MCF 10A (cell line): ENCODE measurements at regions not wholly inside any gene's neighbourhood (a gene's known extent, or its start where the extent isn't known, plus 50 kb on each side); places are given as distances from the start of the nearest gene placed in this dataset.

Experiments
- BruUV-seq: library from RNA; stranded (reverse); fragments of 400-500 nt; replicated peaks from 2 replicates; lab custom pipeline; 2021; lab: Mats Ljungman, UMichigan
- CTCF ChIA-PET: fragments of 300-600 bp; sonication (Branson Sonifier 250); formaldehyde crosslinking; extraction: SDS; loops from one replicate; lab custom pipeline; 2021; ENCODE audit warnings: antibody characterized with exemption, inconsistent platforms; lab: Yijun Ruan, JAX
- POLR2A ChIA-PET: fragments of 300-600, 350-650 bp; sonication (Branson Sonifier 250); formaldehyde crosslinking; extraction: SDS; loops from one replicate; lab custom pipeline; 2020; ENCODE audit warnings: antibody characterized with exemption, inconsistent platforms; lab: Yijun Ruan, JAX
- DNase-seq: peaks from one replicate; pipeline ENCODE4 v3.0.0-alpha.2; 2018; ENCODE audit not compliant: unreplicated experiment
- H3K27ac Mint-ChIP-seq: one replicate; pipeline ENCODE4 v1.8.0; 2022; ENCODE audit warnings: mild to moderate bottlenecking, low read depth, mixed read lengths; ENCODE audit not compliant: unreplicated experiment
- H3K27me3 Mint-ChIP-seq: one replicate; pipeline ENCODE4 v1.8.0; 2022; ENCODE audit warnings: mixed read lengths; ENCODE audit not compliant: insufficient read depth, unreplicated experiment
- H3K36me3 Mint-ChIP-seq: one replicate; pipeline ENCODE4 v1.8.0; 2022; ENCODE audit warnings: mild to moderate bottlenecking, moderate library complexity, mixed read lengths; ENCODE audit not compliant: insufficient read depth, unreplicated experiment
- H3K4me1 Mint-ChIP-seq: one replicate; pipeline ENCODE4 v1.8.0; 2022; ENCODE audit warnings: mixed read lengths; ENCODE audit not compliant: insufficient read depth, unreplicated experiment
- H3K4me3 Mint-ChIP-seq: one replicate; pipeline ENCODE4 v1.8.0; 2022; ENCODE audit warnings: mild to moderate bottlenecking, moderate library complexity, mixed read lengths; ENCODE audit not compliant: unreplicated experiment
- H3K9me3 Mint-ChIP-seq: one replicate; pipeline ENCODE4 v1.8.0; 2022; ENCODE audit warnings: mixed read lengths; ENCODE audit not compliant: unreplicated experiment
- CTCF ChIP-seq: fragments of 200-600 bp; IDR thresholded peaks from one replicate; pipeline ENCODE4 v1.8.0; 2022; ENCODE audit warnings: antibody characterized with exemption, mild to moderate bottlenecking; ENCODE audit not compliant: unreplicated experiment
- intact Hi-C: fragments of 100-400 bp; cut with micrococcal nuclease; formaldehyde crosslinking; loops from 2 replicates; pipeline ENCODE4 v1.14.1; 2022

DNA sequence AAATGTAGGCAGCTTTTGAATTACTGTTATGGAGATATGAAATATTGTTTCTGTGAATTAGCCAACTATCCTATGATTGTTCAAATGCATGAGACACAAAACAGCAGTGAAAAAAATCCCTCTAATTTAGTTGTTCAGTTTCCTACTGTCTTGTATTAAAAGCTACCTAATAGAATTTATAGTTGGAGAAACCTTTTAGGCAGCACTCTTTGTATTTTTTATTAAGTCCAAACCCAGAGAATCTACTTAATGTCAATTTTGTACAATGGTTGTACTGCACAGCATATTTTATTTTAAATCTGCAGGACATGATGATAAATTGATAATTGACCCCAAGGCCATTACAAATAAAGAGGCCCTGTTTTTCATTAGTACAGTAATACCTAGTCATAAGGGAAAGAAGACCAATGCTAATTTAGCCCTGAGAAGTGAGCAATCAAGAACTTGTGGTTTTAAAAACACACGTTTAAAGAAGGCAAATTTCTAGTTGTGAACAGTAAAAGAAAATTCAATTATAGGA is 607.5 kb downstream of the ISL1 start:
- Mint-ChIP-seq H3K4me3 (no peak overlapping the region), H3K27me3 (peaks cover 20% of the 10 kb centered on the region), H3K27ac (no peak overlapping the region), H3K9me3 (no peaks in the 10 kb centered on the region), H3K36me3 (no peaks in the 10 kb centered on the region), H3K4me1 (no peaks in the 10 kb centered on the region)
- DNase-seq, result no peak
- TF ChIP-seq CTCF, result no peak
- ChIA-PET CTCF (interaction anchor here (1.2 to 1.4 kb wide), 2 partner anchors 17 to 22 kb away, joined by 3 read pairs; no protein-coding TSS in a partner anchor), POLR2A (no interaction called here)
- no TSS peak for BruUV-seq
- intact Hi-C loops, result no loop called here

GRCh38 chr5:51991940-51992339 is 608.7 kb downstream of the ISL1 start:
- no TSS peak for BruUV-seq
- no peak for TF ChIP-seq CTCF
- CTCF ChIA-PET, result interaction anchor here (1.4 kb wide), 1 partner anchor 15 kb away, joined by 3 read pairs; no protein-coding TSS in a partner anchor
- Mint-ChIP-seq H3K27me3 (peaks cover 27% of the 10 kb centered on the region), H3K9me3 (no peaks in the 10 kb centered on the region), H3K4me1 (no peaks in the 10 kb centered on the region), H3K36me3 (no peaks in the 10 kb centered on the region), H3K4me3 (no peak overlapping the region), H3K27ac (no peak overlapping the region)
- intact Hi-C loops, result no loop called here
- no peak for DNase-seq
- POLR2A ChIA-PET, result no interaction called here

GRCh38 chr5:51995773-51996306 is 612.6 kb downstream of the ISL1 start:
- Mint-ChIP-seq H3K36me3 (no peaks in the 10 kb centered on the region), H3K27ac (no peak overlapping the region), H3K9me3 (no peaks in the 10 kb centered on the region), H3K4me1 (no peaks in the 10 kb centered on the region), H3K4me3 (no peak overlapping the region), H3K27me3 (peaks cover 27% of the 10 kb centered on the region)
- no peak for DNase-seq
- ChIA-PET CTCF (interaction anchor here (0.8 kb wide), 1 partner anchor 306 kb away, joined by 3 read pairs; no protein-coding TSS in a partner anchor), POLR2A (no interaction called here)
- no TSS peak for BruUV-seq
- intact Hi-C loops, result no loop called here
- no peak for TF ChIP-seq CTCF

DNA sequence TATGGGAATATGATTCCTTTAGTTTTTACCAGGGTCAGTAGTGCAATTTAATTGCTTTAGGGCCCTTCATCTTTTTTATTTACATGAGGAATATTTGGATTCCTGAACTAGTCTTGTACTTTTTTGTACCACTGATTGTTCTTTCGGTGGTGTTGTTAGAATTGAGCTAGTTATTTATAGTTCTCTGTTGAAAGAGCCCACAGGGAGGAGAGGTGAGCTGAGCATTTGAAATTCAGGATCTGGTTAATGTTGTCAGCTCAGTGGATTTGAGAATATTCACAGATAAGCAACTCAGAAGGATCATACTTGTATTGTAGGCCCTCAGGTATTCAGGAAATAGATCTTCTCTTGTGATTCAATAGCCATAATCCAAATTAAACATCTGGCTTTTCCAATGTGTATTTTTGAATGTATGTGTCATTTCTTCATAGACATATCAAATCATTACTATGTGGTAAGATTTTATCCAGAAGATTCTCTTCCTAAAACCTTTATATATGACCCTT is 613.2 kb downstream of the ISL1 start:
- no TSS peak for BruUV-seq
- intact Hi-C loops, result no loop called here
- H3K36me3 Mint-ChIP-seq, result no peaks in the 10 kb centered on the region
- no peak for TF ChIP-seq CTCF
- ChIA-PET POLR2A (no interaction called here), CTCF (no interaction called here)
- H3K27me3 Mint-ChIP-seq, result peaks cover 27% of the 10 kb centered on the region
- H3K9me3 Mint-ChIP-seq, result no peaks in the 10 kb centered on the region
- H3K27ac Mint-ChIP-seq, result no peak overlapping the region
- no peak overlapping the region for H3K4me3 Mint-ChIP-seq
- H3K4me1 Mint-ChIP-seq, result no peaks in the 10 kb centered on the region
- no peak for DNase-seq
